K562 (cell line): ENCODE measurements at regions not wholly inside any gene's neighbourhood (a gene's known extent, or its start where the extent isn't known, plus 50 kb on each side); places are given as distances from the start of the nearest gene placed in this dataset.

ENCODE experiments used
- ATAC-seq: fragments of 200-7000 bp; cut with Tn5 transposase; 3 replicates; pipeline ENCODE4 v1.9.1; 2020; ENCODE audit warnings: moderate library complexity
- BruUV-seq: library from RNA; stranded (reverse); fragments of 400-500 nt; replicated peaks from 2 replicates; lab custom pipeline; 2021; lab: Mats Ljungman, UMichigan
- CTCF ChIA-PET: fragments of 300-600 bp; formaldehyde crosslinking; extraction: SDS; loops from one replicate; lab custom pipeline; 2021; ENCODE audit warnings: low intra/inter-chr PET ratio; lab: Yijun Ruan, JAX
- POLR2A ChIA-PET: fragments of 300-600, 350-650 bp; sonication (Branson Sonifier 250); formaldehyde crosslinking; extraction: SDS; loops from one replicate; lab custom pipeline; 2021; ENCODE audit warnings: antibody characterized with exemption, inconsistent platforms; lab: Yijun Ruan, JAX
- DNase-seq, 4 experiments: peaks; one replicate each; pipeline versions ENCODE4 v3.0.0 to v3.0.0-alpha.2; 2011 to 2018; ENCODE audit warnings: low spot score in 3 of 4, mixed read lengths in 3 of 4; ENCODE audit errors: extremely low read depth in 1 of 4
- FAIRE-seq: peaks from 2 replicates; lab custom pipeline; 2011; peaks lifted over from hg19 to GRCh38; lab: Jason Lieb, UNC
- H2AFZ ChIP-seq: 2 replicates; pipeline ENCODE4 v1.6.0; 2011; ENCODE audit warnings: low read depth, low read length, control low read depth, inconsistent platforms
- H3K27ac ChIP-seq: fragments of 200-600 bp; 3 replicates; pipeline ENCODE4 v1.8.0; 2011; ENCODE audit warnings: low read depth, mild to moderate bottlenecking, control low read depth, inconsistent platforms, low read length, moderate library complexity, mixed read lengths; ENCODE audit errors: extremely low read depth
- H3K27me3 ChIP-seq, 2 experiments: fragments of 300-600 bp in 1 of 2; 2 replicates in 1 of 2; 3 replicates in 1 of 2; pipeline versions ENCODE4 v1.6.0 to v1.8.0; 2011; ENCODE audit warnings: inconsistent platforms in 2 of 2, low read length in 2 of 2, mild to moderate bottlenecking in 1 of 2, mixed read lengths in 1 of 2, moderate library complexity in 1 of 2; ENCODE audit not compliant: control insufficient read depth in 2 of 2, insufficient read depth in 2 of 2
- H3K36me3 ChIP-seq: fragments of 300-600 bp; 3 replicates; pipeline ENCODE4 v1.8.0; 2011; ENCODE audit warnings: mild to moderate bottlenecking, low read length, inconsistent platforms; ENCODE audit not compliant: control insufficient read depth, insufficient read depth
- H3K4me1 ChIP-seq, 2 experiments: fragments of 200-600 bp in 1 of 2; replicated peaks in 1 of 2; 2 replicates in 1 of 2; 3 replicates in 1 of 2; pipeline versions ENCODE4 v1.5.1 to v1.8.0; 2011; ENCODE audit warnings: inconsistent platforms in 2 of 2, low read length in 2 of 2, mild to moderate bottlenecking in 1 of 2, mixed read lengths in 1 of 2, moderate library complexity in 1 of 2; ENCODE audit not compliant: control insufficient read depth in 2 of 2, insufficient read depth in 2 of 2
- H3K4me2 ChIP-seq: 2 replicates; pipeline ENCODE4 v1.6.1; 2011; ENCODE audit warnings: low read length, control low read depth, inconsistent platforms, mixed read lengths; ENCODE audit not compliant: insufficient read depth
- H3K4me3 ChIP-seq: fragments of 200-600 bp; sonication (generic), shearing (Covaris generic); 2 replicates; pipeline ENCODE4 v1.5.1; 2016; ENCODE audit warnings: control low read depth, inconsistent platforms
- H3K79me2 ChIP-seq: fragments of 200-600 bp; 3 replicates; pipeline ENCODE4 v1.8.0; 2011; ENCODE audit warnings: low read length, inconsistent platforms; ENCODE audit not compliant: control insufficient read depth, insufficient read depth
- H3K9ac ChIP-seq, 2 experiments: 2 replicates each; pipeline versions ENCODE4 v1.6.0 to v1.6.1; 2011; ENCODE audit warnings: low read depth in 2 of 2, low read length in 2 of 2, control low read depth in 1 of 2, inconsistent platforms in 1 of 2, mild to moderate bottlenecking in 1 of 2, mixed read lengths in 1 of 2; ENCODE audit not compliant: insufficient read depth in 1 of 2
- H3K9me1 ChIP-seq: one replicate; pipeline ENCODE4 v1.6.0; 2011; ENCODE audit warnings: inconsistent platforms, mild to moderate bottlenecking, low read length, moderate library complexity; ENCODE audit not compliant: control insufficient read depth, insufficient read depth
- H3K9me3 ChIP-seq: replicated peaks from 2 replicates; pipeline ENCODE4 v1.5.1; 2011; ENCODE audit warnings: low read depth, low read length, inconsistent platforms; ENCODE audit not compliant: control insufficient read depth, insufficient read depth
- H4K20me1 ChIP-seq: replicated peaks from 2 replicates; pipeline ENCODE4 v1.6.1; 2011; ENCODE audit warnings: low read length, inconsistent platforms, mixed read lengths; ENCODE audit not compliant: control insufficient read depth, insufficient read depth
- C11orf30 ChIP-seq: fragments of 450-650 bp; IDR thresholded peaks from 2 replicates; pipeline ENCODE4 v1.6.1; 2016; ENCODE audit warnings: low read depth, mild to moderate bottlenecking
- IFI16 ChIP-seq: fragments of 250-450 bp; sonication (Bioruptor Pico); IDR thresholded peaks from 2 replicates; pipeline ENCODE4 v2.1.2; 2022; ENCODE audit warnings: mild to moderate bottlenecking, inconsistent platforms
- MAFF ChIP-seq: IDR thresholded peaks from 2 replicates; pipeline ENCODE4 v1.6.1; 2012; ENCODE audit warnings: low read length, improper control_type of control experiment
- MAFG ChIP-seq: fragments of 450-650 bp; conservative IDR thresholded peaks from 2 replicates; pipeline ENCODE4 v1.6.1; 2016; ENCODE audit warnings: missing genetic modification characterization, missing compliant biosample characterization
- MAFK ChIP-seq: IDR thresholded peaks from 2 replicates; pipeline ENCODE4 v1.6.1; 2011; ENCODE audit warnings: low read length, improper control_type of control experiment
- MCM2 ChIP-seq: fragments of 450-650 bp; IDR thresholded peaks from 2 replicates; pipeline ENCODE4 v1.6.1; 2017; ENCODE audit warnings: low read depth, mild to moderate bottlenecking
- REST ChIP-seq, 2 experiments: fragments of 450-650 bp; formaldehyde crosslinking in 1 of 2; IDR thresholded peaks; 2 replicates each; pipeline versions ENCODE4 v1.4.0 to v1.6.1; 2014 to 2020; ENCODE audit warnings: mild to moderate bottlenecking in 2 of 2, borderline replicate concordance in 1 of 2, low read depth in 1 of 2
- RNF2 ChIP-seq: sonication (generic); IDR thresholded peaks from 2 replicates; pipeline ENCODE4 v1.6.1; 2016
- SMARCA5 ChIP-seq: fragments of 450-650 bp; IDR thresholded peaks from 2 replicates; pipeline ENCODE4 v1.6.1; 2016
- ZNF12 ChIP-seq: sonication (generic); formaldehyde crosslinking; IDR thresholded peaks from 2 replicates; pipeline ENCODE4 v1.4.0; 2020; ENCODE audit warnings: mild to moderate bottlenecking, missing genetic modification reagents
- ZNF174 ChIP-seq: fragments of 250-450 bp; sonication (Bioruptor Pico); IDR thresholded peaks from 2 replicates; pipeline ENCODE4 v1.4.0; 2020; ENCODE audit warnings: mild to moderate bottlenecking
- ZNF316 ChIP-seq: fragments of 450-650 bp; IDR thresholded peaks from 2 replicates; pipeline ENCODE4 v1.6.1; 2016
- ZNF717 ChIP-seq: fragments of 250-450 bp; sonication (Bioruptor Pico); IDR thresholded peaks from 2 replicates; pipeline ENCODE4 v1.5.0; 2021
- ZNF79 ChIP-seq: fragments of 250-450 bp; sonication (Bioruptor Pico); IDR thresholded peaks from 2 replicates; pipeline ENCODE4 v1.4.0; 2020; ENCODE audit warnings: low read depth, mild to moderate bottlenecking, moderate library complexity
- WGBS: fragments of 100-300 bp; shearing (Covaris generic); methylation state at CpG from one replicate; pipeline ENCODE4 v1.1.6; 2016; ENCODE audit warnings: low coverage, mixed read lengths; ENCODE audit not compliant: insufficient coverage; ENCODE audit errors: missing lambda C conversion rate; 5-methylcytosine and 5-hydroxymethylcytosine counted together
- in situ Hi-C: fragments of 300-500 bp; cut with MboI; formaldehyde crosslinking; loops from 4 replicates; pipeline ENCODE4 v1.15.0; 2018; ENCODE audit warnings: inconsistent platforms, mixed read lengths
- intact Hi-C: fragments of 100-400 bp; cut with micrococcal nuclease; formaldehyde crosslinking; loops from 2 replicates; pipeline ENCODE4 v1.14.2; 2022

GRCh38 chr3:36603423-36603822 lies 160.9 kb downstream of the DCLK3 start:
- in situ Hi-C loops, result no loop called here
- Histone ChIP-seq H3K79me2 (no peaks in the 10 kb centered on the region), H3K27ac (no peak overlapping the region), H3K4me2 (no peak overlapping the region), H3K4me1 (no peaks in the 10 kb centered on the region), H3K9ac (no peak overlapping the region), H3K36me3 (no peaks in the 10 kb centered on the region), H3K4me3 (no peak overlapping the region), H2AFZ (no peak overlapping the region), H3K27me3 (no peaks in the 10 kb centered on the region), H3K9me3 (no peaks in the 10 kb centered on the region), H4K20me1 (no peaks in the 10 kb centered on the region), H3K9me1 (no peaks in the 10 kb centered on the region)
- ATAC-seq, result no peak
- ChIA-PET CTCF (no interaction called here), POLR2A (no interaction called here)
- DNase-seq, result no peak
- TF ChIP-seq IFI16 (CRISPR knock-in tag) (no peak), MAFG (tag) (peak; percentile 83), ZNF174 (CRISPR knock-in tag) (no peak), ZNF717 (CRISPR knock-in tag) (no peak), ZNF12 (CRISPR knock-in tag) (no peak), ZNF316 (peak; percentile 93), REST (IDR thresholded peaks at IDR 0.05; ENCODE audit: borderline replicate concordance) (no peak), REST (CRISPR knock-in tag; IDR thresholded peaks at IDR 0.05; ENCODE audit: low read depth) (no peak), SMARCA5 (no peak), MAFK (peak; percentile 93), MAFF (peak; percentile 90), RNF2 (no peak), ZNF79 (CRISPR knock-in tag) (no peak), MCM2 (no peak), C11orf30 (peak; percentile 81)
- intact Hi-C loops, result no loop called here
- WGBS, result 3% methylated on average over 3 of the region's 3 CpGs
- BruUV-seq, result no TSS peak
- no peak for FAIRE-seq
